ENCODE measurements at regions not wholly inside any gene's neighbourhood (a gene's known extent, or its start where the extent isn't known, plus 50 kb on each side); places are given as distances from the start of the nearest gene placed in this dataset.

DNA sequence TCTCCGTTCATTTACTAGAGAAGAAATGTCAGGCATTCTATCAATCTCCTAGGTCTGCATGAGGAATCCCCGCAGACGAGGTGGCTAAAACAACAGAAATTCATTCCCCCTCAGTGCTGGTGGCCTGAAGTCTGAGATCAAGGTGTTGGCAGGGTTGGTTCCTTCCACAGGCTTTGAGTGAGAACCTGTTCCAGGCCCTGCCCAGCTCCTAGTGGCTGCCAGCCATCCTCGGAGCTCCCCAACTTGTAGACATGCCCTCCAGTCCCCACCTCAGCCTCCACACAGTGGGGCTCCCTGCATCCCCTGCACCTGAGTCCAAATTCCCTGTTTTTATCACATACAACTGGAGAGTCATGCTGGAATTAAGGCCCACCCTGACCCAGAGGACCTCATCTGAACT is 145.3 kb upstream of the ALKAL2 start:
- Histone ChIP-seq H3K27me3 (ENCODE audit: insufficient read depth, low read length) (peaks cover 13% of the 10 kb centered on the region; the same call in 1 of the 2 replicates), H4K20me1 (ENCODE audit: insufficient read depth) (no peaks in the 10 kb centered on the region), H3K9me3 (ENCODE audit: control insufficient read depth in 1 of 2, insufficient read depth in 1 of 2, low read depth in 1 of 2, low read length in 2 of 2) (no peaks in the 10 kb centered on the region), H3K9ac (ENCODE audit: low read length) (no peak overlapping the region), H3K4me2 (ENCODE audit: low read length) (no peak overlapping the region), H3K4me1 (ENCODE audit: control insufficient read depth in 1 of 2, insufficient read depth in 2 of 2, low read length in 2 of 2) (peaks cover 0 to 3% of the 10 kb centered on the region in 2 experiments; a peak in 1 of 4 replicates), H3K79me2 (ENCODE audit: insufficient read depth, low read length) (no peaks in the 10 kb centered on the region), H2AFZ (ENCODE audit: low read depth, low read length, poor library complexity, severe bottlenecking) (no peak overlapping the region), H3K27ac (ENCODE audit: low read depth, low read length) (no peak overlapping the region), H3K4me3 (replicated peaks in 1 of 2; ENCODE audit: low read depth in 1 of 2, low read length in 2 of 2) (no peak overlapping the region), H3K36me3 (ENCODE audit: control insufficient read depth in 1 of 2, insufficient read depth in 2 of 2, low read length in 2 of 2) (no peaks in the 10 kb centered on the region), H3K9me2 (ENCODE audit: insufficient read depth) (no peaks in the 10 kb centered on the region)
- CTCF ChIA-PET: no interaction called here
- DNase-seq (ENCODE audit: low read depth, low spot score) (no peak), ATAC-seq (no peak)
- TF ChIP-seq CBX3 (IDR thresholded peaks at IDR 0.05; ENCODE audit: low read depth) (no peak), FOSL1 (IDR thresholded peaks at IDR 0.05; ENCODE audit: low read depth) (no peak), RAD21 (IDR thresholded peaks at IDR 0.05; ENCODE audit: low read depth) (no peak), POLR2A (IDR thresholded peaks at IDR 0.05; ENCODE audit: borderline replicate concordance, extremely low read depth, insufficient read depth, insufficient read length) (no peak), JUND (IDR thresholded peaks at IDR 0.05) (no peak), SP1 (IDR thresholded peaks at IDR 0.05; ENCODE audit: low read depth) (no peak), EZH2 (IDR thresholded peaks at IDR 0.05) (no peak), EGR1 (IDR thresholded peaks at IDR 0.05; ENCODE audit: low read depth) (no peak), CEBPB (IDR thresholded peaks at IDR 0.05; ENCODE audit: low read depth) (no peak), EZH2phosphoT487 (IDR thresholded peaks at IDR 0.05; ENCODE audit: borderline replicate concordance) (no peak), ELF1 (IDR thresholded peaks at IDR 0.05; ENCODE audit: borderline replicate concordance, low read depth) (no peak), YY1 (IDR thresholded peaks at IDR 0.05; ENCODE audit: extremely low read depth, insufficient replicate concordance, low read depth, low read length) (no peak)
- TF ChIP-seq, protein P1, sequence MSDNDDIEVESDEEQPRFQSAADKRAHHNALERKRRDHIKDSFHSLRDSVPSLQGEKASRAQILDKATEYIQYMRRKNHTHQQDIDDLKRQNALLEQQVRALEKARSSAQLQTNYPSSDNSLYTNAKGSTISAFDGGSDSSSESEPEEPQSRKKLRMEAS (IDR thresholded peaks at IDR 0.05): no peak
- intact Hi-C loops (cut with micrococcal nuclease): no loop called here
- RAD21 ChIA-PET (ENCODE audit: low non-redundant PET in 1 of 2, low total read pairs in 2 of 2, uncharacterized antibody in 2 of 2, unreplicated experiment in 2 of 2): no interaction called here
- POLR2A ChIA-PET: no interaction called here
- BruUV-seq (replicated peaks): no TSS peak

Data from HCT116 (cell line).